BE2C (cell line): ENCODE measurements at regions not wholly inside any gene's neighbourhood (a gene's known extent, or its start where the extent isn't known, plus 50 kb on each side); places are given as distances from the start of the nearest gene placed in this dataset.

ENCODE experiments used
- DNase-seq: peaks from one replicate; pipeline ENCODE4 v3.0.0-alpha.2; 2020
- H3K27me3 ChIP-seq: fragments of 250-450 bp; sonication (Bioruptor Pico); 2 replicates; pipeline ENCODE4 v1.5.1; 2020; ENCODE audit warnings: mild to moderate bottlenecking
- H3K36me3 ChIP-seq: fragments of 250-450 bp; sonication (Bioruptor Pico); 2 replicates; pipeline ENCODE4 v1.5.1; 2020; ENCODE audit warnings: mild to moderate bottlenecking
- H3K4me1 ChIP-seq: fragments of 250-450 bp; sonication (Bioruptor Pico); 2 replicates; pipeline ENCODE4 v1.5.1; 2020
- H3K4me3 ChIP-seq: 2 replicates; pipeline ENCODE4 v1.5.1; 2011; ENCODE audit warnings: low read depth, low read length
- H3K9me3 ChIP-seq: fragments of 250-450 bp; sonication (Bioruptor Pico); 2 replicates; pipeline ENCODE4 v1.5.1; 2020
- CTCF ChIP-seq: IDR thresholded peaks from 2 replicates; pipeline ENCODE4 v1.5.1; 2012; ENCODE audit warnings: mild to moderate bottlenecking, low read depth, low read length

DNA sequence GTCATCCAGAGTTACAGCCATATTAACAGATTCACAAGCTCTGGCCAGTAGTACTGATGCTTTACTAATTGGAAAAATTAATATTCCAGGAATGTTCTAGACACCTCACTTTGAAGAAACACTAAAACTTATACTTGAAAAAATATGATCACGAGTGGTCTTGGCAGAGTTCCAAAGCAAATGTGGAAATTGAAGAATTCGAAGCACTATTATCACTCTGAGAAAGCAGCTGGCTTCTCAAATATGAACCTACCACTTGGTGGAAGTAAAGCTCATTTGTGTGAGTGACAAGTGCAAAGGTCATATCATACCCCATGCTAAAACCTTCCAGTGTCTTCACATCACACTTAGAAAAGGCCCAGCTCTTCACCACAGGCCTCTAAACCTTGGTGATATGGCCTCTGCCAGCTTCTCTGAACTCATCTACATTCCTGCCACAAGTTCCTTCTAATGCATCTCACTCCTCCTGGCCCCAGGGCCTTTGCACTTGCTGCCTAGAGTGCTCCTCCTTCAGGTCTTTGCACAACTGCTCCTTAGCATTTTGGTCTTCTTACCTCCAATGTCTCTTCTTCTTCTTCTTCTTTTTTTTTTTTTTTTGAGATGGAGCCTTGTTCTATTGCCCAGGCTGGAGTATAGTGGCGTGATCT, 175.7 kb upstream of the SMIM23 start:
- Histone ChIP-seq H3K27me3 (no peaks in the 10 kb centered on the region), H3K9me3 (no peaks in the 10 kb centered on the region), H3K36me3 (no peaks in the 10 kb centered on the region), H3K4me3 (no peak overlapping the region), H3K4me1 (no peaks in the 10 kb centered on the region)
- no peak for DNase-seq
- no peak for TF ChIP-seq CTCF

DNA sequence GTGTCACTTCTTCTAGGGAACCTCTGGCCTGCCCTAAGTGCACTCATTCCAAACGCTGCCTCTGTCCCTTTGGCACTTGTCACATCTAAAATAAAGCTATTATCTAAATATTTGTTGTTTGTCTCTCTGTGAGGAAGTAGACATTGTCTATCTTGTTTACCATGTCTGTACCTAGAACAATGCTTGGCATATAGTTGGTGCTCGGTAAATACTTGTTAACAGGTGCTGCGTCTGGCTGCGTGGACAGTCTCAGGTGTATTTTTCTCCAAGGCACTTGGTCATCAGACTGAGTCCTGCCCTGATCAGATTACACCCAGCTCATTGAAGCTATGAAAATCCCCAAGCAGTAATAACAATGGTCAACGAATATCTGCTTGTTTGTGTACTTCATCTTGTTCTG, 174.9 kb upstream of the SMIM23 start:
- no peaks in the 10 kb centered on the region for H3K36me3 ChIP-seq
- no peaks in the 10 kb centered on the region for H3K4me1 ChIP-seq
- no peaks in the 10 kb centered on the region for H3K27me3 ChIP-seq
- no peaks in the 10 kb centered on the region for H3K9me3 ChIP-seq
- no peak for TF ChIP-seq CTCF
- DNase-seq: no peak
- H3K4me3 ChIP-seq: no peak overlapping the region

DNA sequence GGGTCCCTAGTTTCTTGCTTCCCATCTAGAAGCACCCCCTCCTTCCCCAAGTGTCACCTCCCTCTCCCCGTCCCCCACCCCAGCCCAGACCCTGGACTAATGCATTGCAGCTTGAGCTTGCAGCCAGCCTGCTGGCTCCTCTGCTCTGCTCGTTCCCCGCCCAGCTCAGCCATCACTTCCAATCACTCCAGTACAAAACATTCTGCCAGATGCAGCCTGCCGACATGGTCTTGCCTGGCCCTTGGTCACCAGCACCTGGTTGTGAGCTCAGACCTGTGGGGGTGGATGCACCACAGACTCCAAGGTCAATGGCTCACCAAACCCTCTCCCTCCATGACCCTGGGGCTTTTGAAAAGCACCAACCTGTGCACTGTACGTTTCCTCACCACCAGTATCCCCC, 172.9 kb upstream of the SMIM23 start:
- H3K4me3 ChIP-seq: no peak overlapping the region
- H3K9me3 ChIP-seq: no peaks in the 10 kb centered on the region
- H3K27me3 ChIP-seq: no peaks in the 10 kb centered on the region
- no peaks in the 10 kb centered on the region for H3K4me1 ChIP-seq
- DNase-seq: no peak
- no peaks in the 10 kb centered on the region for H3K36me3 ChIP-seq
- no peak for TF ChIP-seq CTCF

GRCh38 chr5:171614511-171614910, 171.1 kb upstream of the SMIM23 start:
- no peak for DNase-seq
- no peaks in the 10 kb centered on the region for H3K36me3 ChIP-seq
- no peak overlapping the region for H3K4me3 ChIP-seq
- TF ChIP-seq CTCF: no peak
- H3K27me3 ChIP-seq: no peaks in the 10 kb centered on the region
- H3K9me3 ChIP-seq: no peaks in the 10 kb centered on the region
- no peaks in the 10 kb centered on the region for H3K4me1 ChIP-seq

- H3K9me3 ChIP-seq: no peaks in the 10 kb centered on the region
- H3K4me3 ChIP-seq: no peak overlapping the region
- DNase-seq: no peak
- H3K36me3 ChIP-seq: no peaks in the 10 kb centered on the region
- H3K4me1 ChIP-seq: no peaks in the 10 kb centered on the region
- no peaks in the 10 kb centered on the region for H3K27me3 ChIP-seq
- no peak for TF ChIP-seq CTCF
These were observed 170.5 kb upstream of the SMIM23 start for GRCh38 chr5:171614971-171615653.
